HEK293 (cell line): ENCODE measurements at regions not wholly inside any gene's neighbourhood (a gene's known extent, or its start where the extent isn't known, plus 50 kb on each side); places are given as distances from the start of the nearest gene placed in this dataset.

ENCODE experiments used
- CTCF ChIA-PET: fragments of 350-600 bp; formaldehyde crosslinking; extraction: SDS; loops from one replicate; lab custom pipeline; 2021; ENCODE audit warnings: antibody characterized with exemption; lab: Yijun Ruan, JAX
- POLR2A ChIA-PET: fragments of 300-600 bp; formaldehyde crosslinking; extraction: SDS; loops from one replicate; lab custom pipeline; 2020; ENCODE audit warnings: antibody characterized with exemption, inconsistent platforms; lab: Yijun Ruan, JAX
- H3K27ac ChIP-seq: fragments of 200-500 bp; sonication (Bioruptor generic); 2 replicates; pipeline ENCODE4 v1.5.1; 2014; ENCODE audit warnings: low read depth, low read length, control low read depth, inconsistent platforms; ENCODE audit errors: extremely low read depth
- H3K36me3 ChIP-seq, 2 experiments: fragments of 200-500 bp in 1 of 2; sonication (Bioruptor generic) in 1 of 2; 1 replicate in 1 of 2; 2 replicates in 1 of 2; pipeline ENCODE4 v1.5.1; 2014 to 2017; ENCODE audit warnings: inconsistent platforms in 2 of 2, low read length in 2 of 2; ENCODE audit not compliant: control insufficient read depth in 2 of 2, insufficient read depth in 1 of 2
- H3K4me1 ChIP-seq: fragments of 200-500 bp; sonication (Bioruptor generic); 2 replicates; pipeline ENCODE4 v1.5.1; 2014; ENCODE audit warnings: mild to moderate bottlenecking, low read length, inconsistent platforms; ENCODE audit not compliant: control insufficient read depth, insufficient read depth
- H3K4me3 ChIP-seq: 2 replicates; pipeline ENCODE4 v1.5.1; 2011; ENCODE audit warnings: low read depth, mild to moderate bottlenecking, control low read depth, low read length, moderate library complexity
- H3K9me3 ChIP-seq: fragments of 200-500 bp; sonication (Bioruptor generic); 2 replicates; pipeline ENCODE4 v1.5.1; 2014; ENCODE audit warnings: low read depth, low read length, inconsistent platforms; ENCODE audit not compliant: control insufficient read depth, insufficient read depth
- TSHZ1 ChIP-seq: fragments of 450-650 bp; formaldehyde crosslinking; IDR thresholded peaks from 2 replicates; pipeline ENCODE4 v1.5.1; 2016; ENCODE audit warnings: missing biosample characterization, missing genetic modification characterization, borderline replicate concordance
- ZBTB7A ChIP-seq: fragments of 450-650 bp; formaldehyde crosslinking; IDR thresholded peaks from 2 replicates; pipeline ENCODE4 v1.5.1; 2016; ENCODE audit warnings: low read depth, missing biosample characterization, missing genetic modification characterization
- ZNF132 ChIP-seq: fragments of 450-650 bp; formaldehyde crosslinking; IDR thresholded peaks from 2 replicates; pipeline ENCODE4 v1.5.1; 2017; ENCODE audit warnings: missing biosample characterization, missing genetic modification characterization, borderline replicate concordance
- ZNF146 ChIP-seq: fragments of 450-650 bp; formaldehyde crosslinking; IDR thresholded peaks from 2 replicates; pipeline ENCODE4 v1.5.1; 2016; ENCODE audit warnings: missing biosample characterization, missing genetic modification characterization
- ZNF155 ChIP-seq: fragments of 450-650 bp; formaldehyde crosslinking; IDR thresholded peaks from 2 replicates; pipeline ENCODE4 v1.5.1; 2016; ENCODE audit warnings: missing biosample characterization, missing genetic modification characterization
- ZNF174 ChIP-seq: fragments of 450-650 bp; formaldehyde crosslinking; IDR thresholded peaks from 2 replicates; pipeline ENCODE4 v1.5.0; 2017; ENCODE audit warnings: missing biosample characterization, mild to moderate bottlenecking, missing genetic modification characterization
- ZNF280D ChIP-seq: fragments of 450-650 bp; formaldehyde crosslinking; IDR thresholded peaks from 2 replicates; pipeline ENCODE4 v1.5.1; 2016; ENCODE audit warnings: missing biosample characterization, missing genetic modification characterization
- ZNF324 ChIP-seq: fragments of 450-650 bp; formaldehyde crosslinking; IDR thresholded peaks from 2 replicates; pipeline ENCODE4 v1.5.1; 2016; ENCODE audit warnings: missing biosample characterization, missing genetic modification characterization
- ZNF639 ChIP-seq: fragments of 450-650 bp; formaldehyde crosslinking; IDR thresholded peaks from 2 replicates; pipeline ENCODE4 v1.5.1; 2016; ENCODE audit warnings: missing biosample characterization, missing genetic modification characterization
- ZNF645 ChIP-seq: fragments of 450-650 bp; formaldehyde crosslinking; IDR thresholded peaks from 2 replicates; pipeline ENCODE4; 2016; ENCODE audit warnings: missing biosample characterization, missing genetic modification characterization
- ZNF747 ChIP-seq: fragments of 450-650 bp; formaldehyde crosslinking; IDR thresholded peaks from 2 replicates; pipeline ENCODE4 v1.5.1; 2016; ENCODE audit warnings: missing biosample characterization, missing genetic modification characterization
- ZSCAN5A ChIP-seq: fragments of 450-650 bp; formaldehyde crosslinking; IDR thresholded peaks from 2 replicates; pipeline ENCODE4 v1.5.1; 2016; ENCODE audit warnings: missing biosample characterization, missing genetic modification characterization

- TF ChIP-seq ZNF747 (no peak), ZNF146 (tag by site-specific recombination) (no peak), ZNF645 (tag by site-specific recombination) (no peak), ZNF174 (no peak)
Observed at GRCh38 chr4:19580095-19580494, 671.6 kb upstream of the SLIT2 start (continued).

GRCh38 chr4:19579608-19580007 lies 672.1 kb upstream of the SLIT2 start:
- CTCF ChIA-PET, result no interaction called here
- POLR2A ChIA-PET, result no interaction called here
- Histone ChIP-seq H3K4me1 (no peaks in the 10 kb centered on the region), H3K36me3 (no peaks in the 10 kb centered on the region), H3K9me3 (no peaks in the 10 kb centered on the region)
- TF ChIP-seq TSHZ1 (tag by site-specific recombination), result no peak
- TF ChIP-seq ZNF639 (tag by site-specific recombination), result no peak
- no peak for TF ChIP-seq ZNF280D (tag by site-specific recombination)
- no peak for TF ChIP-seq ZBTB7A (tag by site-specific recombination)
- TF ChIP-seq, all 188 proteins: peak for 0
- no peak overlapping the region for H3K27ac ChIP-seq
- H3K4me3 ChIP-seq, result no peak overlapping the region

GRCh38 chr4:19577097-19577496 lies 674.6 kb upstream of the SLIT2 start:
- Histone ChIP-seq H3K4me1 (no peaks in the 10 kb centered on the region), H3K27ac (no peak overlapping the region), H3K9me3 (no peaks in the 10 kb centered on the region), H3K36me3 (no peaks in the 10 kb centered on the region), H3K4me3 (no peak overlapping the region)
- TF ChIP-seq ZNF324 (tag by site-specific recombination) (no peak), ZNF155 (tag by site-specific recombination) (no peak), ZSCAN5A (tag by site-specific recombination) (no peak), ZNF132 (tag by site-specific recombination) (no peak)
- ChIA-PET CTCF (interaction anchor here (0.7 kb wide), 1 partner anchor 42 kb away, joined by 4 read pairs; no protein-coding TSS in a partner anchor), POLR2A (no interaction called here)
